ENCODE measurements at regions not wholly inside any gene's neighbourhood (a gene's known extent, or its start where the extent isn't known, plus 50 kb on each side); places are given as distances from the start of the nearest gene placed in this dataset.

DNA sequence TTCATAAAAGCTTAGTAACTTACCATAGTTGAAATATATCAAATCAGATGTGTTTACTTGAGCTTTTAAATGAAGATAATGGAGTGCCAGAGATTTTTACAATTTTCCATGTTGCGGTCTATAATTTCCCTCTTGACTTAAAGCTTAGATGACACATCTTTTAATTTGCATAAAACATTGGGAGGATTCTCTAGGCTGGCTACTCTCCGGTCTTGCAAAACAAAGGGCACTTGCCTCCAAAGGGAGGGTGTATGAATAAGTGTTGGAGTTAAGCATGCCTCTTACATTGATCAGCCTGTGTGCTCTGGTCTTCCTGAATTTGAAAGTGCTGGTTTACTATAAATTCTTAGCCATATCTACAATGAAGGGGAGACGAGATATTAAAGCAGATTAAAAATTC is 336.4 kb upstream of the NAV3 start:
- TF ChIP-seq CTCF (IDR thresholded peaks at IDR 0.05): no peak
- TF ChIP-seq POLR2A (IDR thresholded peaks at IDR 0.05): no peak
